H1 (cell line): ENCODE measurements at regions not wholly inside any gene's neighbourhood (a gene's known extent, or its start where the extent isn't known, plus 50 kb on each side); places are given as distances from the start of the nearest gene placed in this dataset.
A peak's percentile ranks its signal among the peaks of the same experiment; 100 is the strongest.

Source experiments
- CTCF ChIA-PET: fragments of 300-600 bp; sonication (Branson Sonifier 250); formaldehyde crosslinking; loops from one replicate; lab custom pipeline; 2021; ENCODE audit not compliant: partially characterized antibody; lab: Charles Lee
- POLR2A ChIA-PET: fragments of 300-600 bp; sonication (Branson Sonifier 250); formaldehyde crosslinking; loops from one replicate; lab custom pipeline; 2021; ENCODE audit warnings: inconsistent platforms; ENCODE audit not compliant: partially characterized antibody; lab: Charles Lee
- DNase-seq, 2 experiments: peaks; one replicate each; pipeline versions ENCODE4 v3.0.0 to v3.0.0-alpha.2; 2010 to 2022; ENCODE audit warnings: low spot score in 2 of 2, low read depth in 1 of 2, mixed read lengths in 1 of 2
- FAIRE-seq: peaks from 2 replicates; lab custom pipeline; 2011; peaks lifted over from hg19 to GRCh38; lab: Jason Lieb, UNC
- H2AFZ ChIP-seq: 2 replicates; pipeline ENCODE4 v1.8.1; 2012; ENCODE audit warnings: low read length, inconsistent platforms
- H2AK5ac ChIP-seq: 2 replicates; pipeline ENCODE4 v1.6.1; 2013; ENCODE audit warnings: low read depth, low read length
- H2BK120ac ChIP-seq: replicated peaks from 2 replicates; pipeline ENCODE3; 2013; ENCODE audit warnings: low read depth, low read length, inconsistent platforms
- H2BK12ac ChIP-seq: 2 replicates; pipeline ENCODE4 v1.6.1; 2013; ENCODE audit warnings: low read depth, low read length
- H2BK15ac ChIP-seq: 2 replicates; pipeline ENCODE4 v1.6.1; 2013; ENCODE audit warnings: low read length
- H2BK20ac ChIP-seq: 2 replicates; pipeline ENCODE4 v1.6.1; 2013; ENCODE audit warnings: low read length
- H2BK5ac ChIP-seq: 2 replicates; pipeline ENCODE4 v1.6.1; 2013; ENCODE audit warnings: low read depth, low read length
- H3K14ac ChIP-seq: 2 replicates; pipeline ENCODE4 v1.6.1; 2013; ENCODE audit warnings: inconsistent platforms; ENCODE audit not compliant: insufficient read length
- H3K18ac ChIP-seq: 2 replicates; pipeline ENCODE4 v1.6.1; 2013; ENCODE audit warnings: low read length; ENCODE audit errors: extremely low read depth
- H3K23ac ChIP-seq: 2 replicates; pipeline ENCODE4 v1.6.1; 2013; ENCODE audit warnings: inconsistent platforms; ENCODE audit not compliant: insufficient read length
- H3K23me2 ChIP-seq: 2 replicates; pipeline ENCODE4 v1.6.1; 2013; ENCODE audit warnings: low read depth, low read length
- H3K27ac ChIP-seq: 2 replicates; pipeline ENCODE4 v1.6.1; 2011; ENCODE audit warnings: low read depth, low read length, inconsistent platforms
- H3K27me3 ChIP-seq, 4 experiments: replicated peaks in 1 of 4; 1 replicate in 1 of 4; 2 replicates in 3 of 4; pipeline versions ENCODE4 v1.6.1 to v1.8.1; 2011 to 2013; ENCODE audit warnings: low read length in 3 of 4, mild to moderate bottlenecking in 3 of 4, inconsistent platforms in 2 of 4, mixed read lengths in 2 of 4, moderate library complexity in 1 of 4; ENCODE audit not compliant: control insufficient read depth in 3 of 4, insufficient read depth in 3 of 4; ENCODE audit errors: extremely low read depth in 1 of 4
- H3K36me3 ChIP-seq, 4 experiments: 2 replicates each; pipeline versions ENCODE4 v1.6.1 to v1.8.1; 2011 to 2013; ENCODE audit warnings: mild to moderate bottlenecking in 4 of 4, low read length in 3 of 4, moderate library complexity in 2 of 4, control low read depth in 1 of 4, inconsistent platforms in 1 of 4; ENCODE audit not compliant: insufficient read depth in 4 of 4, control insufficient read depth in 2 of 4
- H3K4ac ChIP-seq: replicated peaks from 2 replicates; pipeline ENCODE3; 2013; ENCODE audit warnings: low read length, low read depth, mixed read lengths, inconsistent platforms; ENCODE audit not compliant: insufficient read length
- H3K4me1 ChIP-seq, 4 experiments: replicated peaks in 1 of 4; 1 replicate in 1 of 4; 2 replicates in 3 of 4; pipeline versions ENCODE4 v1.6.1 to v1.8.1; 2011 to 2013; ENCODE audit warnings: low read length in 3 of 4, inconsistent platforms in 2 of 4, mixed read lengths in 1 of 4; ENCODE audit not compliant: insufficient read depth in 4 of 4, control insufficient read depth in 3 of 4
- H3K4me2 ChIP-seq, 2 experiments: 2 replicates each; pipeline versions ENCODE4 v1.6.1 to v1.8.1; 2011 to 2013; ENCODE audit warnings: low read depth in 2 of 2, low read length in 2 of 2, control low read depth in 1 of 2, inconsistent platforms in 1 of 2, mild to moderate bottlenecking in 1 of 2; ENCODE audit not compliant: insufficient read depth in 1 of 2
- H3K4me3 ChIP-seq, 4 experiments: fragments of 200-600, 300-600 bp in 1 of 4; sonication (generic), shearing (Covaris generic), sonication (Bioruptor Twin) in 1 of 4; 2 replicates each; pipeline versions ENCODE4 v1.5.1 to v1.8.1; 2011 to 2016; ENCODE audit warnings: low read length in 4 of 4, low read depth in 3 of 4, control low read depth in 2 of 4, inconsistent platforms in 2 of 4, mild to moderate bottlenecking in 2 of 4, mixed read lengths in 1 of 4, moderate library complexity in 1 of 4; ENCODE audit not compliant: insufficient read depth in 2 of 4; ENCODE audit errors: extremely low read depth in 1 of 4
- H3K56ac ChIP-seq: replicated peaks from 2 replicates; pipeline ENCODE3; 2013; ENCODE audit warnings: low read depth, mild to moderate bottlenecking, mixed read lengths, low read length, inconsistent platforms; ENCODE audit not compliant: insufficient read length
- H3K79me1 ChIP-seq: 2 replicates; pipeline ENCODE4 v1.6.1; 2013; ENCODE audit warnings: low read depth, low read length, control low read depth
- H3K79me2 ChIP-seq, 2 experiments: 2 replicates each; pipeline versions ENCODE4 v1.6.1 to v1.8.1; 2012 to 2013; ENCODE audit warnings: low read length in 2 of 2, mild to moderate bottlenecking in 2 of 2, inconsistent platforms in 1 of 2; ENCODE audit not compliant: insufficient read depth in 2 of 2, control insufficient read depth in 1 of 2
- H3K9ac ChIP-seq, 4 experiments: replicated peaks in 1 of 4; 1 replicate in 1 of 4; 2 replicates in 3 of 4; pipeline versions ENCODE4 v1.6.1 to v1.8.1; 2011 to 2013; ENCODE audit warnings: low read depth in 3 of 4, low read length in 3 of 4, control low read depth in 2 of 4, mild to moderate bottlenecking in 2 of 4, moderate library complexity in 2 of 4, inconsistent platforms in 1 of 4; ENCODE audit errors: extremely low read depth in 1 of 4
- H3K9me3 ChIP-seq, 2 experiments: 2 replicates each; pipeline versions ENCODE4 v1.6.1 to v1.8.1; 2012 to 2013; ENCODE audit warnings: mild to moderate bottlenecking in 2 of 2, moderate library complexity in 2 of 2, control low read depth in 1 of 2, inconsistent platforms in 1 of 2, low read depth in 1 of 2, low read length in 1 of 2, mixed read lengths in 1 of 2; ENCODE audit not compliant: insufficient read depth in 2 of 2
- H4K20me1 ChIP-seq, 2 experiments: replicated peaks in 1 of 2; 2 replicates each; pipeline versions ENCODE3 to v1.8.1; 2011 to 2013; ENCODE audit warnings: inconsistent platforms in 2 of 2, low read length in 2 of 2, mild to moderate bottlenecking in 1 of 2; ENCODE audit not compliant: insufficient read depth in 2 of 2, control insufficient read depth in 1 of 2
- H4K5ac ChIP-seq: 2 replicates; pipeline ENCODE4 v1.6.1; 2013; ENCODE audit warnings: low read length, low read depth, mixed read lengths, inconsistent platforms; ENCODE audit not compliant: insufficient read length
- H4K8ac ChIP-seq: 2 replicates; pipeline ENCODE4 v1.8.0; 2013; ENCODE audit warnings: mild to moderate bottlenecking, moderate library complexity, low read length, inconsistent platforms; ENCODE audit not compliant: insufficient read depth; ENCODE audit errors: extremely low read depth
- H4K91ac ChIP-seq: replicated peaks from 2 replicates; pipeline ENCODE3; 2013; ENCODE audit warnings: low read length, mixed read lengths, inconsistent platforms; ENCODE audit not compliant: insufficient read length
- JUN ChIP-seq: IDR thresholded peaks from 2 replicates; pipeline ENCODE4 v1.6.1; 2011; ENCODE audit warnings: low read depth, mild to moderate bottlenecking, improper control_type of control experiment, low read length
- PHF8 ChIP-seq: fragments of 200-600 bp; sonication (generic); conservative IDR thresholded peaks from 2 replicates; pipeline ENCODE4 v1.7.1; 2012; ENCODE audit warnings: low read depth, mild to moderate bottlenecking, inconsistent platforms, low read length, moderate library complexity
- RBBP5 ChIP-seq: IDR thresholded peaks from 2 replicates; pipeline ENCODE4 v1.7.1; 2012; ENCODE audit warnings: low read depth, mild to moderate bottlenecking, inconsistent platforms, low read length, moderate library complexity, borderline replicate concordance
- RFX5 ChIP-seq: IDR thresholded peaks from 2 replicates; pipeline ENCODE4 v1.6.1; 2011; ENCODE audit warnings: low read depth, low read length, improper control_type of control experiment, borderline replicate concordance
- SAP30 ChIP-seq: fragments of 300-600 bp; sonication (generic); IDR thresholded peaks from 2 replicates; pipeline ENCODE4 v1.7.1; 2012; ENCODE audit warnings: low read length, moderate library complexity, mild to moderate bottlenecking, inconsistent platforms; ENCODE audit not compliant: insufficient read depth, insufficient replicate concordance
- SIN3A ChIP-seq, 2 experiments: IDR thresholded peaks in 1 of 2; conservative IDR thresholded peaks in 1 of 2; 2 replicates each; pipeline ENCODE4 v1.6.1; 2011 to 2012; ENCODE audit warnings: low read length in 2 of 2, improper control_type of control experiment in 1 of 2, low read depth in 1 of 2, mild to moderate bottlenecking in 1 of 2
- WGBS, 2 experiments: shearing (Covaris generic) in 1 of 2; methylation state at CpG; one replicate each; pipeline versions ENCODE4 v1.1.6 to v1.1.7; 2013 to 2015; ENCODE audit warnings: low lambda C conversion rate in 2 of 2, mixed read lengths in 2 of 2, inconsistent platforms in 1 of 2, low coverage in 1 of 2, missing lambda C conversion rate in 1 of 2; ENCODE audit not compliant: insufficient replicate concordance in 2 of 2, insufficient coverage in 1 of 2, insufficient read length in 1 of 2; ENCODE audit errors: extremely low coverage in 1 of 2, missing lambda C conversion rate in 1 of 2; 5-methylcytosine and 5-hydroxymethylcytosine counted together

- no peaks in the 10 kb centered on the region for H3K79me1 ChIP-seq
- no peak overlapping the region for H3K4ac ChIP-seq
- H2AFZ ChIP-seq = no peak overlapping the region
- no peak overlapping the region for H3K14ac ChIP-seq
- H4K91ac ChIP-seq = no peak overlapping the region
- no peak overlapping the region for H4K5ac ChIP-seq
- no peak overlapping the region for H3K18ac ChIP-seq
- no peak for DNase-seq
- no peak overlapping the region for H3K27ac ChIP-seq
- H4K8ac ChIP-seq = peak overlapping the region; percentile 12; the same call in 1 of the 2 replicates
- no peaks in the 10 kb centered on the region for H3K4me1 ChIP-seq
- no peak overlapping the region for H2BK20ac ChIP-seq
- H3K23me2 ChIP-seq = no peaks in the 10 kb centered on the region
- ChIA-PET CTCF (interaction anchor here (0.5 to 9.1 kb wide), 42 partner anchors 9 to 1414 kb away, joined by 3 to 119 read pairs (median 3); partner anchors contain the start of genes ADAMTS16 and ICE1), POLR2A (interaction anchor here (2.0 kb wide), 1 partner anchor 261 kb away, joined by 8 read pairs; the partner anchor contains the start of gene ADAMTS16)
- TF ChIP-seq SIN3A (conservative IDR thresholded peaks at IDR 0.05 in 1 of 2, IDR thresholded peaks at IDR 0.05 in 1 of 2; ENCODE audit: low read depth in 1 of 2, low read length in 2 of 2) (no peak), SAP30 (no peak), JUN (no peak), RBBP5 (no peak), RFX5 (no peak), PHF8 (no peak)
- TF ChIP-seq, all 59 proteins: peak for 0
- Histone ChIP-seq H2BK12ac (peak overlapping the region; percentile 84; the same call in 1 of the 2 replicates), H3K4me2 (no peak overlapping the region), H3K23ac (no peak overlapping the region), H2BK5ac (no peak overlapping the region), H2BK120ac (no peak overlapping the region), H3K27me3 (no peaks in the 10 kb centered on the region), H3K9me3 (no peaks in the 10 kb centered on the region), H3K4me3 (no peak overlapping the region), H3K79me2 (no peaks in the 10 kb centered on the region), H3K9ac (no peak overlapping the region), H2BK15ac (peak overlapping the region; percentile 92; the same call in 1 of the 2 replicates), H3K56ac (no peak overlapping the region), H2AK5ac (no peak overlapping the region), H4K20me1 (no peaks in the 10 kb centered on the region), H3K36me3 (no peaks in the 10 kb centered on the region)
- WGBS, 2 experiments = 82% methylated on average over 10 of the region's 10 CpGs; no CpG with 5 or more reads in 1 of the 2 experiments
- FAIRE-seq = no peak
Observed at GRCh38 chr5:4879075-4879474, 261.1 kb upstream of the ADAMTS16 start.
